DND-41 (cell line): ENCODE measurements at regions not wholly inside any gene's neighbourhood (a gene's known extent, or its start where the extent isn't known, plus 50 kb on each side); places are given as distances from the start of the nearest gene placed in this dataset.
"Not testable (repeated sequence)": the region's sequence is repeated elsewhere in the genome, so short reads cannot be mapped to it uniquely, and the experiment has no call there.

Source experiments
- ATAC-seq: fragments of 200-7000 bp; cut with Tn5 transposase; 3 replicates; pipeline ENCODE4 v1.9.1; 2021; ENCODE audit warnings: low read depth; ENCODE audit not compliant: insufficient read depth
- DNase-seq: peaks from one replicate; pipeline ENCODE4 v3.0.0-alpha.2; 2020
- H2AFZ ChIP-seq: 2 replicates; pipeline ENCODE4 v1.6.0; 2012; ENCODE audit warnings: low read depth, low read length
- H3K27ac ChIP-seq: 2 replicates; pipeline ENCODE4 v1.5.1; 2012; ENCODE audit warnings: low read length, inconsistent platforms
- H3K27me3 ChIP-seq: fragments of 200-600 bp; sonication (generic); 2 replicates; pipeline ENCODE4 v1.6.0; 2012; ENCODE audit warnings: low read length, mild to moderate bottlenecking, inconsistent platforms; ENCODE audit not compliant: insufficient read depth, poor library complexity
- H3K36me3 ChIP-seq: 2 replicates; pipeline ENCODE4 v1.5.1; 2012; ENCODE audit warnings: low read length, inconsistent platforms; ENCODE audit not compliant: insufficient read depth
- H3K4me1 ChIP-seq: 2 replicates; pipeline ENCODE4 v1.5.1; 2012; ENCODE audit warnings: mild to moderate bottlenecking, low read length; ENCODE audit not compliant: insufficient read depth
- H3K4me2 ChIP-seq: 2 replicates; pipeline ENCODE4 v1.6.0; 2012; ENCODE audit warnings: mild to moderate bottlenecking, moderate library complexity, low read length, inconsistent platforms; ENCODE audit not compliant: insufficient read depth
- H3K4me3 ChIP-seq, 2 experiments: fragments of 200-600 bp in 1 of 2; shearing (Covaris generic) in 1 of 2; 2 replicates each; pipeline ENCODE4 v1.5.1; 2012 to 2016; ENCODE audit warnings: inconsistent platforms in 2 of 2, low read length in 2 of 2, mild to moderate bottlenecking in 2 of 2, low read depth in 1 of 2, moderate library complexity in 1 of 2
- H3K79me2 ChIP-seq: 2 replicates; pipeline ENCODE4 v1.6.0; 2012; ENCODE audit warnings: low read length, inconsistent platforms; ENCODE audit not compliant: insufficient read depth
- H3K9ac ChIP-seq: 2 replicates; pipeline ENCODE4 v1.6.0; 2012; ENCODE audit warnings: low read depth, mild to moderate bottlenecking, inconsistent platforms, low read length, moderate library complexity
- H3K9me3 ChIP-seq: 2 replicates; pipeline ENCODE4 v1.5.1; 2012; ENCODE audit warnings: low read length, moderate library complexity, mild to moderate bottlenecking, inconsistent platforms; ENCODE audit not compliant: insufficient read depth, severe bottlenecking
- H4K20me1 ChIP-seq: 2 replicates; pipeline ENCODE4 v1.6.0; 2012; ENCODE audit warnings: low read length; ENCODE audit not compliant: insufficient read depth
- EZH2 ChIP-seq: IDR thresholded peaks from 3 replicates; pipeline ENCODE4 v1.6.1; 2012; ENCODE audit warnings: borderline replicate concordance, low read depth, mild to moderate bottlenecking, moderate library complexity, low read length, inconsistent platforms; ENCODE audit not compliant: severe bottlenecking

DNA sequence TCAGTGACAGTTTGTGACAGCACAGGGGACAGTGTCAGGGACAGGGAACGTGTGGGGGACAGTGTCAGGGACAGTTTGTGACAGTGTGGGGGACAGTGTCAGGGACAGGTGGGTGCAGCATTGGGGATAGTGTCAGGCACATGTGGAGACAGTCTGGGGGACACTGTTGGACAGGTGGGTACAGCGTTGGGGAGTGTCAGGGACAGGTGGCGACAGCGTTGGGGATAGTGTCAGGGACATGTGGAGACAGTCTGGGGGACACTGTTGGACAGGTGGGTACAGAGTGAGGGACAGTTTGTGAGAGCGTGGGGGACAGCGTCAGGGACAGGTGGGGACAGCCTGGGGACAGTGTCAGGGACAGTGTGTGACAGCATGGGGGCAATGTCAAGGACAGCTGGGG, 140.0 kb downstream of the TMEM121 start:
- H3K4me2 ChIP-seq, result no peak overlapping the region
- no peak overlapping the region for H3K4me3 ChIP-seq
- no peaks in the 10 kb centered on the region for H3K4me1 ChIP-seq
- ATAC-seq (no peak), DNase-seq (no peak)
- no peak for TF ChIP-seq EZH2
- no peak overlapping the region for H3K9ac ChIP-seq
- H3K36me3 ChIP-seq, result no peaks in the 10 kb centered on the region
- H3K27me3 ChIP-seq, result no peaks in the 10 kb centered on the region
- no peak overlapping the region for H2AFZ ChIP-seq
- H3K27ac ChIP-seq, result no peak overlapping the region
- H4K20me1 ChIP-seq, result no peaks in the 10 kb centered on the region
- no peaks in the 10 kb centered on the region for H3K79me2 ChIP-seq
- H3K9me3 ChIP-seq, result no peaks in the 10 kb centered on the region

DNA sequence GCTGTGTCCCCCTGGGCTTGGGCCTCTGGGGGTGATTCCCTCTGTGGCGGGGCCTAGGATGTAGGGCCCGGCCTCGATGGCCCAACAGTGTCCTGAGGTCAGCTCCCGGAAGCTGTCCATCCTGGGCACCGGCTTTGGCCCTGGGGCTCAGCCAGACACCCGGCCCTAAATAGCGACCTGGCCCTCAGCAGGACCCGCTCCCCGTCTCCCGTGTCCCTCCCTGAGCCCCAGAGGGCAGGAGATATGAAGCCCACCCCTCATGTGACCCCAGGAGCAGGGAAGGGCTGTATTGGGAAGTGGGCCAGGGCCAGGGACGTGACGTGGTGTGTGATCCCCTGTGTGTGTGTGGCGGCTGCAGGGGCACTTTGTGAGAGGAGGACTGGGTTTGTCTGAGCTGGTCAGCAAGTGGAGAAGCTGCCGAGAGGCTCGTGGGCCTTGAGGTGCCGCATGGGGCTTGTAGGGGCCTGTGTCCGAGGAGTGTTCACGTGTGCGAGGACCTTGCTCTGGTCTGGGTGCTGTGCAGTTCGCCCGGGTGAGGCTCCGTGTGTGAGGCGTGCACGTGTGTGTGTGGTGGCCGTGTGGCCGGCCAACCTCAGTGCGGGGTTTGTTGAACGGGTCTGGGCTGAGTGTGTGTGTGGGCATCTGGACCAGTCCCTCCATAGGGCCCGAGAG, 140.7 kb downstream of the TMEM121 start:
- not testable (repeated sequence) for H3K4me1 ChIP-seq, ATAC-seq

GRCh38 chr14:105667663-105668020, 141.3 kb downstream of the TMEM121 start:
- not testable (repeated sequence) for H3K4me2 ChIP-seq, H3K9me3 ChIP-seq, H3K36me3 ChIP-seq, H3K27ac ChIP-seq, H3K9ac ChIP-seq, DNase-seq, H3K4me3 ChIP-seq, H3K27me3 ChIP-seq, ATAC-seq, H3K79me2 ChIP-seq, H2AFZ ChIP-seq, H4K20me1 ChIP-seq, H3K4me1 ChIP-seq

More for the DNA sequence above, 140.7 kb downstream of the TMEM121 start:
- not testable (repeated sequence) for H3K27me3 ChIP-seq, H3K36me3 ChIP-seq, H3K27ac ChIP-seq, H3K79me2 ChIP-seq, H4K20me1 ChIP-seq, H3K4me3 ChIP-seq, H3K9me3 ChIP-seq, H2AFZ ChIP-seq, H3K9ac ChIP-seq, H3K4me2 ChIP-seq, DNase-seq

DNA sequence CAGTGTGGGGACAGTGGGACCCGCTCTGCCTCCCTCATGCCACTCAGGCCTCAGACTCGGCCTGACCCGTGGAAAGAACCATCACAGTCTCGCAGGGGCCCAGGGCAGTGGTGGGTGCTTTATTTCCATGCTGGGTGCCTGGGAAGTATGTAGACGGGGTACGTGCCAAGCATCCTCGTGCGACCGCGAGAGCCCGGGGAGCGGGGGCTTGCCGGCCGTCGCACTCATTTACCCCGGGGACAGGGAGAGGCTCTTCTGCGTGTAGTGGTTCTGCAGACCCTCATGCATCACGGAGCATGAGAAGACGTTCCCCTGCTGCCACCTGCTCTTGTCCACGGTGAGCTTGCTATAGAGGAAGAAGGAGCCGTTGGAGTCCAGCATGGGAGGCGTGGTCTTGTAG, 141.6 kb downstream of the TMEM121 start:
- not testable (repeated sequence) for ATAC-seq, H3K4me1 ChIP-seq, H3K9ac ChIP-seq, H3K36me3 ChIP-seq, H4K20me1 ChIP-seq, H3K4me3 ChIP-seq, H3K27me3 ChIP-seq, DNase-seq, H2AFZ ChIP-seq, H3K79me2 ChIP-seq, H3K4me2 ChIP-seq, H3K27ac ChIP-seq, H3K9me3 ChIP-seq

GRCh38 chr14:105668471-105669230, 142.3 kb downstream of the TMEM121 start:
- H3K79me2 ChIP-seq, H3K4me3 ChIP-seq, ATAC-seq, DNase-seq, H3K9ac ChIP-seq, H3K9me3 ChIP-seq, H4K20me1 ChIP-seq, H3K4me2 ChIP-seq, H3K27ac ChIP-seq, H3K36me3 ChIP-seq, H3K27me3 ChIP-seq, H3K4me1 ChIP-seq, H2AFZ ChIP-seq: not testable (repeated sequence)

GRCh38 chr14:105669231-105669610, 142.8 kb downstream of the TMEM121 start:
- not testable (repeated sequence) for DNase-seq, ATAC-seq, H3K4me1 ChIP-seq, H4K20me1 ChIP-seq, H3K27ac ChIP-seq, H3K9me3 ChIP-seq, H3K27me3 ChIP-seq, H3K79me2 ChIP-seq, H3K9ac ChIP-seq, H3K4me3 ChIP-seq, H3K36me3 ChIP-seq, H3K4me2 ChIP-seq, H2AFZ ChIP-seq

- H3K4me2 ChIP-seq, H3K27me3 ChIP-seq, H3K79me2 ChIP-seq, H3K4me1 ChIP-seq, H4K20me1 ChIP-seq, ATAC-seq, H3K36me3 ChIP-seq, DNase-seq, H3K9me3 ChIP-seq, H3K27ac ChIP-seq, H3K9ac ChIP-seq, H2AFZ ChIP-seq, H3K4me3 ChIP-seq: not testable (repeated sequence)
Observed at GRCh38 chr14:105669646-105670045, 143.3 kb downstream of the TMEM121 start.

DNA sequence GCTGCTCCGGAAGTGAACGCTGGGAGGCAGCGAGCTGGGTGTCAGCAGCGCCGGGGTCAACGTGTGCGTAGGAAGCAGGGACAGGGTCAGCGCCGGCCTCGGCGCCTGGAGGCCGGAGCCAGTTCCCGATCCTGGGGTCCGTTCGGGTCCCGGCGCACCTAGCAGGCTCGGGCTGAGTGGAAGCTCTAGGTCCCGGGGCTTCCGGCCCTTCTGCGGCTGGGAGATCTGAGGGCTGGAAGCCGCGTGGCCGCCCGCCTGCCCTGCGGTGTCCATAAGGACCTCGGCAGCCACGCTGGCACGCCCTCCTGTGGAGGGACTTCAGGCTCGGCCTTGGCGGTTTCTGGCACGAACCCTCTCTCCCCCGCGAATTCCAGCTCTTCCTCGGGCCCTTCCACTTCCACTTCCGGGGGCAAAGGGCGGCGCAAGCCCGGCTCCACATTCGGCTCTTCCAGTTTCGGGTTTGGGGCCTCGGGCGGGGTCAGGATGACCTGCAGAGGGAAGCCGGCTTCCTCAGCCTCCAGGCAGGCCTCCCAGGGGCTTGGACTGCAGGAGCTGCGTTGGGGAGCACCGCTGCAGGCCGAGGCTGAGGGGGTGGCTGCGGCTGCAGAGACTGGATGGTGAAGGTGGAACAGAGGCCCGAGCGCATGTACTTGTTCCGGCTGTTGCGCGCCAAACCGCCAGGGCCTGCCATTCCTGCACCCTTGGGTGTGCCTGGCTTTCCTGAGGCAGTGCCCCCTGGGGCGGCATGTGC, 146.2 kb downstream of the TMEM121 start:
- not testable (repeated sequence) for H3K9me3 ChIP-seq, H3K27me3 ChIP-seq, H3K9ac ChIP-seq, H3K27ac ChIP-seq, H3K4me3 ChIP-seq, ATAC-seq, H3K79me2 ChIP-seq, H3K36me3 ChIP-seq, H3K4me2 ChIP-seq, DNase-seq, H2AFZ ChIP-seq, H4K20me1 ChIP-seq, H3K4me1 ChIP-seq
